CD14-positive monocyte (primary cell): ENCODE measurements at regions not wholly inside any gene's neighbourhood (a gene's known extent, or its start where the extent isn't known, plus 50 kb on each side); places are given as distances from the start of the nearest gene placed in this dataset.
"Not testable (repeated sequence)": the region's sequence is repeated elsewhere in the genome, so short reads cannot be mapped to it uniquely, and the experiment has no call there.

Experiments used
- DNase-seq, 3 donors: peaks; one replicate each; pipeline ENCODE4 v3.0.0-alpha.2; 2011 to 2022
- H2AFZ ChIP-seq: 2 replicates; pipeline ENCODE4 v1.6.0; 2012; ENCODE audit warnings: mild to moderate bottlenecking, low read depth, low read length, inconsistent platforms; ENCODE audit not compliant: insufficient read depth, poor library complexity, severe bottlenecking
- H3K27ac ChIP-seq, 2 donors: 1 replicate in 1 of 2; 2 replicates in 1 of 2; pipeline ENCODE4 v1.5.1; 2012 to 2013; ENCODE audit warnings: low read length in 2 of 2, control low read depth in 1 of 2, inconsistent platforms in 1 of 2, low read depth in 1 of 2, mild to moderate bottlenecking in 1 of 2
- H3K27me3 ChIP-seq, 2 donors: one replicate each; pipeline versions ENCODE4 v1.6.0 to v1.6.1; 2011 to 2013; ENCODE audit warnings: low read length in 2 of 2; ENCODE audit not compliant: control insufficient read depth in 2 of 2, insufficient read depth in 2 of 2
- H3K36me3 ChIP-seq, 2 donors: replicated peaks in 1 of 2; 1 replicate in 1 of 2; 2 replicates in 1 of 2; pipeline versions ENCODE4 v1.5.1 to v1.6.1; 2012 to 2013; ENCODE audit warnings: low read length in 2 of 2, control low read depth in 1 of 2, inconsistent platforms in 1 of 2, mild to moderate bottlenecking in 1 of 2; ENCODE audit not compliant: insufficient read depth in 2 of 2, control insufficient read depth in 1 of 2
- H3K4me1 ChIP-seq, 2 donors: 1 replicate in 1 of 2; 2 replicates in 1 of 2; pipeline versions ENCODE4 v1.5.1 to v1.6.1; 2012 to 2013; ENCODE audit warnings: low read length in 2 of 2, control low read depth in 1 of 2, inconsistent platforms in 1 of 2, mild to moderate bottlenecking in 1 of 2, moderate library complexity in 1 of 2; ENCODE audit not compliant: insufficient read depth in 2 of 2, control insufficient read depth in 1 of 2
- H3K4me2 ChIP-seq: replicated peaks from 2 replicates; pipeline ENCODE3; 2012; ENCODE audit warnings: low read length, moderate library complexity, mild to moderate bottlenecking; ENCODE audit not compliant: poor library complexity, severe bottlenecking; ENCODE audit errors: extremely low read depth
- H3K4me3 ChIP-seq, 3 experiments: fragments of 200-600 bp in 1 of 3; sonication (generic) in 1 of 3; replicated peaks in 1 of 3; 1 replicate in 2 of 3; 2 replicates in 1 of 3; pipeline ENCODE4 v1.5.1; 2011 to 2013; ENCODE audit warnings: low read length in 3 of 3, mild to moderate bottlenecking in 3 of 3, control low read depth in 2 of 3, low read depth in 2 of 3, inconsistent platforms in 1 of 3, moderate library complexity in 1 of 3
- H3K79me2 ChIP-seq: 2 replicates; pipeline ENCODE4 v1.6.0; 2012; ENCODE audit warnings: mild to moderate bottlenecking, control low read depth, inconsistent platforms, low read length, moderate library complexity; ENCODE audit not compliant: insufficient read depth
- H3K9ac ChIP-seq: 2 replicates; pipeline ENCODE4 v1.6.0; 2017; ENCODE audit warnings: low read length, mild to moderate bottlenecking; ENCODE audit not compliant: insufficient read depth, poor library complexity, severe bottlenecking
- H3K9me3 ChIP-seq, 2 donors: replicated peaks in 1 of 2; 1 replicate in 1 of 2; 2 replicates in 1 of 2; pipeline versions ENCODE4 v1.5.1 to v1.6.1; 2012 to 2013; ENCODE audit warnings: low read length in 2 of 2, control low read depth in 1 of 2; ENCODE audit not compliant: control insufficient read depth in 1 of 2, insufficient read depth in 1 of 2
- H4K20me1 ChIP-seq: 2 replicates; pipeline ENCODE4 v1.6.0; 2012; ENCODE audit warnings: mild to moderate bottlenecking, low read length, control low read depth, moderate library complexity; ENCODE audit not compliant: insufficient read depth
- H3K27ac Mint-ChIP-seq, 7 donors: one replicate each; pipeline ENCODE4 v1.8.0; 2020; ENCODE audit warnings: mild to moderate bottlenecking in 7 of 7, mixed read lengths in 7 of 7, moderate library complexity in 6 of 7, inconsistent platforms in 2 of 7
- H3K27me3 Mint-ChIP-seq, 3 donors: one replicate each; pipeline ENCODE4 v1.8.0; 2021 to 2022; ENCODE audit warnings: low read depth in 3 of 3, mild to moderate bottlenecking in 3 of 3, mixed read lengths in 3 of 3, moderate library complexity in 3 of 3, inconsistent platforms in 1 of 3
- H3K36me3 Mint-ChIP-seq, 2 donors: one replicate each; pipeline ENCODE4 v1.8.0; 2020; ENCODE audit warnings: mixed read lengths in 2 of 2, inconsistent platforms in 1 of 2, mild to moderate bottlenecking in 1 of 2
- H3K4me1 Mint-ChIP-seq: one replicate; pipeline ENCODE4 v1.8.0; 2020; ENCODE audit warnings: mild to moderate bottlenecking, mixed read lengths
- H3K4me3 Mint-ChIP-seq, 2 donors: one replicate each; pipeline ENCODE4 v1.8.0; 2020; ENCODE audit warnings: mild to moderate bottlenecking in 2 of 2, mixed read lengths in 2 of 2, moderate library complexity in 1 of 2
- H3K9me3 Mint-ChIP-seq, 7 donors: one replicate each; pipeline ENCODE4 v1.8.0; 2020 to 2022; ENCODE audit warnings: mixed read lengths in 7 of 7, mild to moderate bottlenecking in 6 of 7, moderate library complexity in 6 of 7, inconsistent platforms in 2 of 7
- WGBS: methylation state at CpG from one replicate; pipeline ENCODE4 v1.1.5; 2013; ENCODE audit warnings: missing lambda C conversion rate; ENCODE audit not compliant: insufficient coverage; 5-methylcytosine and 5-hydroxymethylcytosine counted together
- intact Hi-C, 2 donors: fragments of 100-400 bp; cut with micrococcal nuclease; formaldehyde crosslinking; loops; one replicate each; pipeline versions ENCODE4 v1.15.0 to v1.15.1; 2023
- TF ChIP-seq, protein P1 (sequence below): fragments of 200-600 bp; IDR thresholded peaks from one replicate; pipeline ENCODE4 v1.8.0; 2022; ENCODE audit warnings: antibody characterized with exemption, mild to moderate bottlenecking

DNA sequence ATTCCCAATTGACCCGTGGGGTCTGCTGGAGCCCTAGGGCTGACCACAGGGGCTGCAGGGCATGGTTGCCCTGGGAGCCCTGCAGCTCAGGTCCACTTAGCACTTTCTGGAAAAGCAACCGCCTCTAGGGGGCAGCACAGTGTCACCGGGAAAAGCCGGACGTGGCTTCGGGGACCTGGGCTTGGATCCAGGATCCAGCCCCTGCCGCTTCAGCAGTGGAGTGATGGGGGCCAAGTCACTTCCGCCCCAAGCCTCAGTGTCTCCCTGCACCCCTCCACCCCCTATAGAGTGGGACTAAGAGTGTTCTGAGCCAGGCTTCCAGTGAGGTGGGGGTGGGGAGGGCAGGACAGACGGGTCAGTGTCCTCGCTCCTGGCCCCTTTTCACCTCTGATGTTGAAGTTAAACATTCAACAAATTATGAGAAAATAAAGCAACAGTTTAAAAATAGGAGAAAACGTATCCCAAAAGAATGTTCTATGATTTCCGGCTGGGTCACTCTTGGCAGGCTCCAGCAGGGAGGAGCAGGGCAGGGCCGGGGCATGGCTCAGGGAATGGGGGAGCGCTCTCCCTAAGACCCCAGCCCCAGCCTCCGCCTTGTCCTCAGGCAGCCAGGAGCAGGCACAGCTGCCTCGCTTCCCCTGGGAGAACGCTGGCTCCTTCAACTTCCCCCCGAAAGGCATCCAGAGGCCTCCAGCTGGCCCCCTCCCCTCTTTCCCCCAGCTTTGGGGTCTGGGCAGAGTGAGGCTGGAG, 96.5 kb upstream of the FGF3 start:
- Histone ChIP-seq H3K9me3 (no peaks in the 10 kb centered on the region), H3K36me3 (no peaks in the 10 kb centered on the region), H3K27ac (no peak overlapping the region), H2AFZ (no peak overlapping the region), H3K4me1 (no peaks in the 10 kb centered on the region), H3K9ac (no peak overlapping the region), H4K20me1 (no peaks in the 10 kb centered on the region), H3K4me3 (no peak overlapping the region), H3K79me2 (no peaks in the 10 kb centered on the region), H3K4me2 (no peak overlapping the region), H3K27me3 (peaks cover 0 to 6% of the 10 kb centered on the region in 2 donors)
- DNase-seq = peak; percentile 11 to 23 (median 14)
- Mint-ChIP-seq H3K9me3 (peaks cover 2 to 12% (median 7%) of the 10 kb centered on the region in 7 donors), H3K4me1 (no peaks in the 10 kb centered on the region), H3K27ac (peak overlapping the region in 1 of 7 donors; percentile 69), H3K4me3 (no peak overlapping the region), H3K36me3 (no peaks in the 10 kb centered on the region), H3K27me3 (peaks cover 15 to 31% (median 27%) of the 10 kb centered on the region in 3 donors)
- 66% methylated on average over 8 of the region's 18 CpGs for WGBS
- TF ChIP-seq, protein P1, sequence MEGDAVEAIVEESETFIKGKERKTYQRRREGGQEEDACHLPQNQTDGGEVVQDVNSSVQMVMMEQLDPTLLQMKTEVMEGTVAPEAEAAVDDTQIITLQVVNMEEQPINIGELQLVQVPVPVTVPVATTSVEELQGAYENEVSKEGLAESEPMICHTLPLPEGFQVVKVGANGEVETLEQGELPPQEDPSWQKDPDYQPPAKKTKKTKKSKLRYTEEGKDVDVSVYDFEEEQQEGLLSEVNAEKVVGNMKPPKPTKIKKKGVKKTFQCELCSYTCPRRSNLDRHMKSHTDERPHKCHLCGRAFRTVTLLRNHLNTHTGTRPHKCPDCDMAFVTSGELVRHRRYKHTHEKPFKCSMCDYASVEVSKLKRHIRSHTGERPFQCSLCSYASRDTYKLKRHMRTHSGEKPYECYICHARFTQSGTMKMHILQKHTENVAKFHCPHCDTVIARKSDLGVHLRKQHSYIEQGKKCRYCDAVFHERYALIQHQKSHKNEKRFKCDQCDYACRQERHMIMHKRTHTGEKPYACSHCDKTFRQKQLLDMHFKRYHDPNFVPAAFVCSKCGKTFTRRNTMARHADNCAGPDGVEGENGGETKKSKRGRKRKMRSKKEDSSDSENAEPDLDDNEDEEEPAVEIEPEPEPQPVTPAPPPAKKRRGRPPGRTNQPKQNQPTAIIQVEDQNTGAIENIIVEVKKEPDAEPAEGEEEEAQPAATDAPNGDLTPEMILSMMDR = peak; percentile 77
- intact Hi-C loops = loop anchor here in 1 of 2 donors (2.0 kb wide), 1 partner anchor 281 kb away; no protein-coding TSS in a partner anchor

DNA sequence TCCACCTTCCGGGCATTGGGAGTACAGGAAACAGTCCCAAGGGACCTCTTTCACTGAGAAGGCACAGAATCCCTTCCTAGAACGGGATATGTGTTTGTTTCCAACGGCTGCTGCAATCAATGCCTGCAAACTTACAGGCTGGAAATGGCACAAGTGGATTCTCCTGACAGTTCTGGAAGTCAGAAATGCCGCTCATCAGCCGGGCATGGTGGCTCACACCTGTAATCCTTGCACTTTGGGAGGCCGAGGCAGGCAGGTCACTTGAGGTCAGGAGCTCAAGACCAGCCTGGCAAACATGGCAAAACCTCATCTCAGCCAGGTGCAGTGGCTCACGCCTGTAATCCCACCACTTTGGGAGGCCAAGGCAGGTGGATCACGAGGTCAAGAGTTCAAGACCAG, 97.0 kb upstream of the FGF3 start:
- Mint-ChIP-seq H3K9me3 (peaks cover 2 to 12% (median 7%) of the 10 kb centered on the region in 7 donors), H3K27me3 (peaks cover 15 to 31% (median 27%) of the 10 kb centered on the region in 3 donors)
- H3K27ac ChIP-seq, H3K9me3 ChIP-seq, DNase-seq, intact Hi-C loops, H3K36me3 Mint-ChIP-seq, H2AFZ ChIP-seq, H4K20me1 ChIP-seq, H3K4me2 ChIP-seq, H3K27me3 ChIP-seq, H3K4me3 Mint-ChIP-seq, H3K4me3 ChIP-seq, H3K4me1 ChIP-seq, H3K9ac ChIP-seq, H3K36me3 ChIP-seq, H3K27ac Mint-ChIP-seq, H3K79me2 ChIP-seq, H3K4me1 Mint-ChIP-seq: not testable (repeated sequence)
- 59% methylated on average over 7 of the region's 8 CpGs for WGBS
